A204.1 (cell line): ENCODE measurements at regions not wholly inside any gene's neighbourhood (a gene's known extent, or its start where the extent isn't known, plus 50 kb on each side); places are given as distances from the start of the nearest gene placed in this dataset.

ENCODE experiments used
- FAIRE-seq: peaks from 2 replicates; lab custom pipeline; 2012; peaks lifted over from hg19 to GRCh38; lab: Jason Lieb, UNC

GRCh38 chr4:13940921-13941320, 313.4 kb upstream of the BOD1L1 start:
- FAIRE-seq, result no peak

GRCh38 chr4:13942977-13943376, 315.5 kb upstream of the BOD1L1 start:
- no peak for FAIRE-seq

- FAIRE-seq, result no peak
Observed at GRCh38 chr4:13944095-13944511, 316.6 kb upstream of the BOD1L1 start.

DNA sequence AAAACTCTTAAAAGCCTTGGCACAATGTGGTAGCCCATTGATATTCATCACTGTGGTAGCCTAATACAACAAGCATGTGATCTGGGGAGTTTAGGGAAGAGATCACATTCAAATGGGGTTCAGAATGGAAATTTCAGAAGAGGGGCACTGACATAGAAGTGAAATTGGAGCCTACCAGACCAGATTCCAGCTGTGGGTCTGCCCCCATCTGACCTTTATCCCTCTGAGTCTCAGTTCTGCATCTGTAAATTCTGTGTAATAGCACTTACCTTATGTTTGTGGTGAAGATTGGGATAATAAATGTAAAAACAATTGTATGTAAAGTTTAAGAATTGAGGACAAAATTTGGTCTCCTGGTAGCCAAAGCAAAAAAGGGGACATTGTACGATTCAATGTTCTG, 320.4 kb upstream of the BOD1L1 start:
- FAIRE-seq, result no peak

GRCh38 chr4:13950491-13950890, 323.0 kb upstream of the BOD1L1 start:
- FAIRE-seq, result no peak

- FAIRE-seq, result no peak
Observed at GRCh38 chr4:13953083-13953482, 325.6 kb upstream of the BOD1L1 start.

DNA sequence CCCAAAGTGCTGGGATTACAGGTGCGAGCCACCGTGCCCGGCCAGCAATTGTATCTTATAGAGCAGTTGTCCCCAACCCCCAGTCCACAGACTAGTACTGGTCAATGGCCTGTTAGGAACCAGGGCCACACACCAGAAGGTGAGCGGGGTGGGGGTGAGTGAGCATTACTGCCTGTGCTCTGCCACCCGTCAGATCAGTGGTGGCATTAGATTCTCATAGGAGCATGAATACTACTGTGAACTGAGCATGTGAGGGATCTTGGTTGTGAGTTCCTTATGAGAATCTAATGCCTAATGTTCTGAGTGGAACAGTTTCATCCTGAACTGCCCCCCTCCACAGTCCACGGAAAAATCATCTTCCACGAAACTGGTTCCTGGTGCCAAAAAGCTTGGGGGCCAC, 328.0 kb upstream of the BOD1L1 start:
- no peak for FAIRE-seq

DNA sequence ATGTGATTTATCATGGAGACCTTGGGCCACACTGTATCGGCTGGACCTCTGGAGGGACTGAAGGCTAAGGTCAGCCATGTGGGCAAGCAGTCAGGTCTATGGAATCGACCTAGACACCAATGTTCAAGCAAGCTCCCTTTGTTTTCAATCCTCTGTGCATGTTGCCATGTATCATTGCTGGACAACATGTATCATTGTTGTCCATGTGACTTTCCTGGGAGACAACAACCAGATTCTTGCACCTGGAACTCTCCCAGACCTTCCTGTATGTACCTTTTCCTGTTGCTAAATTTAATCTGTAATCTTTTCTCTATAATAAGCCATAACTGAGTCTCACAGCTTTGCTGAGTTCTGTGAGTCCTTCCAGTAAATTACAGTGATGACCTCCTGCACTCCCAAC, 329.4 kb upstream of the BOD1L1 start:
- no peak for FAIRE-seq

DNA sequence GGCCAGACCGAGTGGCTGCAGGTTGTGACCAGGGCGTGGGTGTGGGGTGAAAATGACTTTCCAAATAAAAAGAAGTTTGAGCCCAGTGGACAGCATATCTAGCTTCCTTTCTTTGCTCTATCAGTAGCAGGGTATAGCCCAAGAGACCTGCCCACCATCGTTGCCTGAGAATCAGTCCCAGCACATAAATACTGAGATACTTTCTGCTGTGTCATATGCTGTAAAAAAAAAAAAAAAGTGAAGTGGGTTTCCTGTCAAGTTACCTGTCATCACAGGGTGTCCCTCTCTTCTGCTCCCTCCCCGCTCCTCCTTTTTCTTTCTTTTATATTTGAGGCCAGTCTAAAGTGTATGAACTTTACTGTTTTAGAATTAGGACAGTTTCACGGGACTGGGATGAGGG, 330.3 kb upstream of the BOD1L1 start:
- FAIRE-seq, result no peak

GRCh38 chr4:13963601-13964000, 336.1 kb upstream of the BOD1L1 start:
- FAIRE-seq, result no peak

DNA sequence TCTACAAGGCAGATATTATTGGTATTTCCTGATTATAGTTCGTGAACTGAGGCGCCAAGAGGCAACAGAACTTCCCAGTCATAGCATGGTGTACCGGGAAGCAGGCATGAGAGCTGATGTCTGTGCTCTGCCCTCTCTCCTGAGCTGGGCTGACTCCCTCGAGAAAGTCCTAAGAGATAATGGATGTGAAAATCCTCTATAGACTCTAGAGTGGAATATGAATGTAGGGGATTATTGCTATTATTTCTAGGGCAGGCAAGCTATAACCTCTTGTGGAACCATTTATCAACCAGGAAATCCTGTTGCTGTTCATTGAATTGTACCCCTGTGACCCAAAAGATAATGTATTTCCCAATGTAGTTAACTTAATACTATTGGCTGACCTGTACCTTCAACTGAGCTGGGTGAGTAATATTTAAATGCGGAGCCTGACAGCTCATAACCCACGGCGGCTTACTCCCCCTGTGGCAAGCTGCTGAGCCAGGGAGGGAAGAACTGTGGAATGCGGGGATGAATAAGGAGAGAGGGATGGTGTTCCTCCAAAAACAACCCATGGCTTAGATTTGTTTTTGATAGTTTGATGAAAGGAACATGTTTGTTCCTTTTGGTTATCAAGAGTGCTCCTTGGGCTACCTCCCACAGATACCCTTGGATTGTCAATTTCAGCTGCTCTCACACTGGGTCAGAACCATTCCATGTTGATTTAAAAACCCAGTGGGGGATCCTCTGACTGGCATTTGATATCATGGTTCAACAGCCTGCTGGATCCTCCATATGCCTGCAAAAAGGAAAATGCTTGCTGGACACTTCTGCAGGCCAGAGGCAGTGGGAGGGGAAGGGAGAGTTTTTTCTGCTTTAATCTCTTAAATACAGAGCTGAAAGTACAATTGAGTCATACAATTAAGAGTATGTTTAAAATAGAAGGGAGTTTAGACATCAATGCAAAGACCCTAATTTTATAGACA, 339.0 kb upstream of the BOD1L1 start:
- no peak for FAIRE-seq

GRCh38 chr4:13968723-13969122, 341.2 kb upstream of the BOD1L1 start:
- FAIRE-seq, result no peak

- FAIRE-seq, result no peak
Observed at GRCh38 chr4:13970349-13970748, 342.8 kb upstream of the BOD1L1 start.

GRCh38 chr4:13977746-13978145, 350.2 kb upstream of the BOD1L1 start:
- FAIRE-seq, result no peak

DNA sequence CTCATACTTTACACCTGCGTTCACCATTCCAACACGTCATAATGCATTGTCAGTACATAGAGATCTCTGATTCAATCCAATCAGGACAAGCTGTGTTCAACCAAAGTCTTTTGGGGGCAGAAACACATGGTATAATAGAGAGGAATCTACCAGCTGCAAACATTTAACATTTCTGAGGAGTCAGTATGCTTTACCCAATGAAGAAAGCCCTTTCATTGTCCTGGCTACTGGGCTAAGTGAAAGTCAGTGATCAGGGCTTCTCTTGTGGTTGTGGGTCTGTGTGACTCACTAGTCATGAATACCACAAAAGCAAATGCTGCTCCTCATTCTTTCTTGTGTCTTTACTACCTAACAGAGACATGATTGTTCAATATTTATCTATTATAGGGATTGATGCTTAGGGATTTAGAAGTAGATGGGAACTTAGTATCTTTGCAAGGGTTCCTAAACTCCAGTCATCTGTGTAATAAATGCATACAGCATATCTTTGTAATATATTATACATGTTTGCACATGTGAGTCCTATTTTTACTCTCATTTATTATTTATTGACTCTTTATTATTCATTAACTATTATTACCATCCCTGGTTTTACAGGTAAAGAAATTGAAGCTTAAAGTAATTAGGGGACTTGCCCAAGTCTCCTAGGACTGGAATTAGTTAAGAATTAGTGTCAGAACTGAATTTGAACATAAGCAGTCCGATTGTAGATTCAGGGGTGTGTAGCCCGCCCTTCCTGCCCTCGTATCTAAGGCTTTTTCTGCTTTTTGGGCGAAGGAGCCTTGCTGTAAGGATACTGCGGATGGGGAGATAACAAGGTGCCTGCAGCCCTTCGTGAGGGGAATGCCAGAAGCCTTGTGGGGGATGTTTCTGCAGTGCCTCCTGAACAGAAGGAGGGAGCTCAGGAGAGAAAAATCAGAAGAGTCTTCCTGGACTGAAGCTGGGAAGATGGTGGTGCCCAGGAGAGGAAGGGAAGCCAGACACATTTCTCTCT, 353.1 kb upstream of the BOD1L1 start:
- no peak for FAIRE-seq

DNA sequence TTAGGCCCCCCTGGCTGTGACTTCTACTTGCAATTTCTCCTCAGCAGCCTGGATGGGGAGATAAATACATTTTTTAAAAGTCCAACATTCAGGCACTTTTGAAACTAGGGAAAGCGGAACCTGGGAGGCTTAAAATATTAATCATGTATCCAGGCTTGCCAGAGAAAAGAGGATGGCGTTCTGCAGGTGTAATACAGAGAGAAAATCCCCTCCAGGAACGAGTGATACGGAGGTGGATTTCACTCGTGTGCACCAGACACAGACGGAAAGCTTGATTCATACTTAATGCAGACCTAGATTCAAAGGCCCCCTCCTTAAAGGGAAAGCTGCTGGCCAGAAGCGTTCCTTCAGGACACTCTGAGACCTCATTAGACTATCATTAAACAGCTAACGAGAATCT, 354.0 kb upstream of the BOD1L1 start:
- FAIRE-seq, result no peak

DNA sequence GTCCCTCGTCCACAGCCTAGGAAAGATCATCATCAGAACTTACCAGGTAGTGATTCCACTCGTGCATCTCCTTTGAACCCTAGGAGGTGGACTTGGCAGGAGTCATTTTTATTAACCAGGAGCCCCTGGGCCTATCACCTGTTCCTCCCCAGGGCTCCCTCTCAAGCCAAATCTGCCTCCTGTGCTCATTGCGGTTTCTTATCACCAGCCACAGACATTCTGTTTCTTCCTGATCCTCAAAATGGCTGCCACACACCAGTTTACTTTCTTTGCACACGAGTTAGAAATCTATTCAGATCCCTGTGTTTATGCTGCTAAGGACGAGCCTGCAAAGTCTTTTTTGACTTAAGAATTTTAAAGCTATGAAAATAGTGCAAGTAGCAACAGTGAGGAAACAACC, 354.5 kb upstream of the BOD1L1 start:
- FAIRE-seq, result no peak

GRCh38 chr4:13983189-13983790, 355.8 kb upstream of the BOD1L1 start:
- FAIRE-seq, result no peak

DNA sequence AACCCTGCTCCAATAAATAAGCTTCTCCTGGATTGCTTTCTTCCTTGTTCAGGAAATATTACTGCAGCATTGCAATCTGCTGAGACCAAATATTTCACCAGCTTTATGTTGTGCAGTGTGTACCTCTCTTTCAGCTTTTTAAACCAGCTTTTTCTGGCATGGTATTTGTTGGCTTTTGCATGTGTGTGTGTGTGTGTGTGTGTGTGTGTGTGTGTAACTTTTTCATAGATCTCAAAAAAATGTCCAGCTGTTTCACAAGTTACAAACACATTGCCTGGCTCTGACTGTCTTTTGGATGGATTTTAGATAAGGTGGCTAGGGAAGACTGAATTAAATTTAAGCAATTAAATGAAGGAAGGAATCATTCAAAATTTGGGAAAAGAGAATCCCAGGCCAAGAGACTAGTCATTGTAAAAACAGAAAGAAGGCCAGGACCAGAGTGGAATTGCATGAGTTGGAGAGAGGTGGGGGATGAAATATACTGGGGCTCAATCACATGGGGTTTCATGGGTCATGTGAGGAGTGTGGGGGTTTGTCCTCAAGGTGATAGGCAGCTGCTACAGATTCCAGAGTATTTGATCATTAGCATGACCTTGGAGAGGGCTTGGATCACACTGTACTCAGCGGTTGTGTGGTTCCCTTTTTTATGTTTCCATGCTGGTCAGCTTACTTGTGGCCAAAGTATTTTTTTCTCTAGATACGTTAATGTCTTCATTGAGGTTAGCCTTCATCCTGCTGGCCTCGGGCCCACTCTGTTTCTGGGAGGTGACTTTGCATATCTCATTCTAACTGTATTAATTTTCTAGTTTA, 357.7 kb upstream of the BOD1L1 start:
- no peak for FAIRE-seq

GRCh38 chr4:13985837-13986236, 358.3 kb upstream of the BOD1L1 start:
- no peak for FAIRE-seq

DNA sequence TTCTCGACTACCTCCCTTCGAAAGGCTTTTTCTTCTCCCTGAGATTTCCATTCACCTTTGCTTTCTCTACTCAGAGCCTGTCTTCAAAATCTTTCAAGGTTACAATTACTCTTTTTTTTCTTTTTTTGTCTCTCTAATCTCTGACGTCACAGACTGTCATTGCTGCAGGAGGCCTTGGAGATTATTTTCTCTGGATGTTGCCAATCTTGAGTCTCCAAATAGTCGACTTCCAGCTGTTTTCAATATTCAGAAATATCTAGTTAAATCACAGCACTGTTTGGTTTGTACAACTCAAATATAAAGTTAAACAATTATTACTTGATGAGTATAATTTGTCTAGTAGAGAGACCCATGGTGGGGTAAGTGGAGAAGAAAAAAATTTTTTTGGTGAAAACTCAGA, 359.0 kb upstream of the BOD1L1 start:
- no peak for FAIRE-seq
